Posterior cingulate gyrus (tissue), 11 donors: ENCODE measurements at regions not wholly inside any gene's neighbourhood (a gene's known extent, or its start where the extent isn't known, plus 50 kb on each side); places are given as distances from the start of the nearest gene placed in this dataset.

Experiments
- DNase-seq, 10 donors: peaks; one replicate each; pipeline versions ENCODE4 v3.0.0 to v3.0.0-alpha.2; 2020 to 2021; ENCODE audit warnings: mixed read lengths in 3 of 10
- intact Hi-C: fragments of 100-400 bp; cut with DNase I; formaldehyde crosslinking; loops from one replicate; pipeline ENCODE4 v1.15.1; 2023

GRCh38 chr5:175765858-175766257, 105.5 kb upstream of the CPLX2 start:
- intact Hi-C loops, result no loop called here
- no peak for DNase-seq

DNA sequence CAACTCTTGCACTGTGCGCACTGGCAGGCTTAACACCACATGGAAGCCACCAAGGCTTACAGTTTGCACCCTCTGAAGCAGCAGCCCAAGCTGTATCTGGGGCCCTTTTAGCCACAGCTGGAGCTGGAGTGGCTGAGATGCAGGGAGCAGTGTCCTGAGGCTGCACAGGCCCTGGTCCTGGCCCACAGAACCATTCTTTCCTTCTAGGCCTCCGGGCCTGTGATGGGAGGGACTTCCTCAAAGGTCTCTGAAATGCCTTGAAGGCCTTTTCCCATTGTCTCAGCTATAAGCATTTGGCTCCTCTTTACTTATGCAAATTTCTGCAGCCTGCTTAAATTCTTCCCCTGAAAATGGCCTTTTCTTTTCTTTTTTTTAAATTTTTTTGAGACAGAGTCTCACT, 104.4 kb upstream of the CPLX2 start:
- no peak for DNase-seq
- intact Hi-C loops, result no loop called here

GRCh38 chr5:175772747-175773533, 98.4 kb upstream of the CPLX2 start:
- peak in 2 of 10 donors; percentile 10 to 13 for DNase-seq
- intact Hi-C loops, result no loop called here

- no peak for DNase-seq
- intact Hi-C loops, result no loop called here
Observed at GRCh38 chr5:175773534-175774070, 97.8 kb upstream of the CPLX2 start.

GRCh38 chr5:175775416-175775815, 96.0 kb upstream of the CPLX2 start:
- intact Hi-C loops, result no loop called here
- no peak for DNase-seq

DNA sequence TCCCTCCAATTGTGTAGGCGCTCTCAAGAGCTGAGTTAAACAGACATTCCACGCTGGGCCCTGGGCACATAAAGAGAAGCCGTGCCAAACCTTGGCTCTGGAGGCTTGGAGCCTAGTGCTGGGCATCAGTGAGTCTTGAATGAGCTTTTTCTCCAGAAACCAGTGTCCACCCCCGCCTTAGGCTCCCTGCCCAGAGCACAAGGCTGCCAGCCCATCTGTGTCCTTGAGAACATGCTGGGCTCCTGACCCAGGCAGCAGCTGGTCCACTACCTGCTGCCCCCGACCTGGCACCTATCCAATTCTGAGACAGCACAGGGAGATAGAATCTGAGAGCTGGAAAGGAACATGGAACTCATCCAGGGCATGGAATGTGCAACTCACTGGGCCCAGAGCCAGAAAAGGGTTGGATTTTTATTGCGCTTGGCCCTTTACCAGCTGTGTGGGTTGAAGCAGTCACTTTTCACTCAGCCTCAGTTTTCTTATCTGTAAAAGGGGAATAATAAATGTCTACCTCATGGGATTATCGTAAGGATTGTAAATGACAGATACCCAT, 92.4 kb upstream of the CPLX2 start:
- peak in 9 of 10 donors; percentile 31 to 92 (median 68) for DNase-seq
- intact Hi-C loops, result no loop called here

GRCh38 chr5:175783739-175784138, 87.6 kb upstream of the CPLX2 start:
- DNase-seq, result no peak
- intact Hi-C loops, result no loop called here

DNA sequence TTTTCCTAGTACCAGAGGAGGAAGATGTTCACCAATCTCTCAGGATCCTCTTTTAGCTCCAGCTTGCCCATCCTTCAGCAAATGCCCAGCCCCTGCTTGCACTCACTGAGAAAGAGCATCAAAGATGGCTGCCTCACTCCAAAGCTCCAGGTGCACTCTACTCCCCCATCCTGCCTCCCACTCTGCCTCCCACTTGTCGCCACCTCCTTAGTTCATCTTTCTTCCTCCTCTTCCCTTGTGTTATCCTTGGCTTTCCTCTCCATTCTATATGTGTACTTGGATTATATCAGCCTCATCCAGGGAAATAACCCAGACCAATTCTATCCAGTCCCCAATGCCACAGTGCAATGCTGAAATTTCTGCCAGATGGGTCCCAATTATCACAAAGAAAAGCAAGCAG, 87.1 kb upstream of the CPLX2 start:
- no peak for DNase-seq
- intact Hi-C loops, result no loop called here

DNA sequence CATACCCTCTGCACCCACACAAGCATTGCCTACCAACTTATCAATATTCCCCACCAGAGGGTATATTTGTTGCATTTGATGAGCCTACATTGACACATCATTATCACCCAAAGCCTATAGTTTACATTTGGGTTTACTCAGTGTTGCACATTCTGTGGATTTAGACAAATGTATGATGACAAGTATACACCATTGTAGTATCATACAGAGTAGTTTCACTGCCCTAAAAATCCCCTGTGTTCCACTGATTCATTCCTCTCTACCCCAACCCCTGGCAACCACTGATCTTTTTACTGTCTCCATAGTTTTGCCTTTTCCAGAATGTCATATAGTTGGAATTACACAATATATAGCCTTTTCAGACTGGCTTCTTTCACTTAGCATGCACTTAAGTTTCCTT, 85.7 kb upstream of the CPLX2 start:
- intact Hi-C loops, result no loop called here
- no peak for DNase-seq

DNA sequence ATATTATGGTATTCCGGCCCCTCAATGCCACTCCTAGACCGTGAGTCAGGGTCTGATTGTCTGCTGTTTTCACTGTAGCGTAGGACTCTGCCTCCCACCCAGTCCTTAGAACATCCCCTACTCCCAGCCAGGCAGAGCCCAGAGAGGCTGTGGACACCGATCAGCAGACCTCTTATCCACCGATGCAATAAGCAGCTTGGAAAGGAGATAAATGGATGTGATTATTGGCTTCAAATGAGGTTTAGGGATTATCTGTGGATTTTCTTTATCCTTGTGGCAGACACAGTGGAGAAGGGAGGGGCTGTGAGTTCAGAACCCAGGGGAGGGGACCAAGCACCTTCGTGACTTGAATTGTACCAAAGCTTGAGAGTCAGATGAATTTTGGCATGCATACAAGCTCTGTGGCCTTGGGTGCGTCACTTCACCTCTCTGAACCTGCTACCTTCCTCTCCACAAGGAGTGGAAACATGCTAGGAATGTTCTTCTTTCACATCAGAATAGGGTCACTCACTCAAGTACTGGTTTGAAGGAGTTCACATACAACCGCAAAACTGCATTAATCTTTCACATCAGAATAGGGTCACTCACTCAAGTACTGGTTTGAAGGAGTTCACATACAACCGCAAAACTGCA, 83.1 kb upstream of the CPLX2 start:
- intact Hi-C loops, result no loop called here
- no peak for DNase-seq

GRCh38 chr5:175789670-175790069, 81.7 kb upstream of the CPLX2 start:
- no peak for DNase-seq
- intact Hi-C loops, result no loop called here

- intact Hi-C loops, result no loop called here
- no peak for DNase-seq
Observed at GRCh38 chr5:175790796-175791195, 80.6 kb upstream of the CPLX2 start.

- intact Hi-C loops, result no loop called here
- DNase-seq, result no peak
Observed at GRCh38 chr5:175795959-175796358, 75.4 kb upstream of the CPLX2 start.

GRCh38 chr5:175796536-175797499, 74.6 kb upstream of the CPLX2 start:
- intact Hi-C loops, result no loop called here
- DNase-seq, result peak; percentile 30 to 93 (median 61)

- intact Hi-C loops, result no loop called here
- peak in 8 of 10 donors; percentile 38 to 92 (median 55) for DNase-seq
Observed at GRCh38 chr5:175797521-175798038, 73.8 kb upstream of the CPLX2 start.

DNA sequence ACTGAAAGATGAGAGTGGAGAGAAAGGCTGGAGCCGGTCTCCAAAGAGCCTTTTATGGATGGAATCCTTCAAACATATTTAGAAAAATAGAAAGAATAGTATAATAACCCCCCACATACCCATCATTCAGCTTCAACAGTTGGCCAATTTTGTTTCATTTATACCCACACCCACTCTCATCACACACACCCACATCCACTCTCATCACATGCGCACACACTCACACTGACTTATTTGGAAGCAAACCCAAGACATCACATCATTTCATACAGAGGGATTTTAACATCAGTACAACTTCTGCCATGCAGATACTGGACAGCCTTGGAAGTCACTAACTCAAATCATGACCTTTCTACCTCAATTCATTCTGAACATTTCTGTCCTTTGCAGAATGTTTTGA, 72.8 kb upstream of the CPLX2 start:
- intact Hi-C loops, result no loop called here

DNA sequence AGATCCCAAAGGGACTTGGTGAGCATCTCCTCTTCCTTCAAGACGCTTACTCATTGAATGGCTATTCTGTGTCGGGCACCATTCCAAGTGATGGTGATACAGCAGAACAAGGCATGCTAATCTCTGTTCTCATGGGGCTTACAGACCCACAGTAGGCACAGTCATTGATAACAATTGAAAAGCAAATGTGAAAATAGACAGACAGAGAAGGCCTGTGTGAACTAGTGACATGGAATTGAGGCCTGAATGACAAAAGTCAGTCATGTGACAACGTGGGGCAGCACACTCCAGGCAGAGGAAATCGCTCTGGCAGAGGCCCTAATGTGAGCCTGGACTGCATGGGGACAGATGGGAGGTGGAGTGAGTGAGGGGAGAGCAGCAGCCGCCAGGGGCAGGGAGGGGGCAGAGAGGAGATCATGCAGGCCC, 70.7 kb upstream of the CPLX2 start:
- intact Hi-C loops, result no loop called here
- DNase-seq, result peak in 1 of 10 donors; percentile 23

More for the DNA sequence above, 72.8 kb upstream of the CPLX2 start:
- DNase-seq, result no peak

DNA sequence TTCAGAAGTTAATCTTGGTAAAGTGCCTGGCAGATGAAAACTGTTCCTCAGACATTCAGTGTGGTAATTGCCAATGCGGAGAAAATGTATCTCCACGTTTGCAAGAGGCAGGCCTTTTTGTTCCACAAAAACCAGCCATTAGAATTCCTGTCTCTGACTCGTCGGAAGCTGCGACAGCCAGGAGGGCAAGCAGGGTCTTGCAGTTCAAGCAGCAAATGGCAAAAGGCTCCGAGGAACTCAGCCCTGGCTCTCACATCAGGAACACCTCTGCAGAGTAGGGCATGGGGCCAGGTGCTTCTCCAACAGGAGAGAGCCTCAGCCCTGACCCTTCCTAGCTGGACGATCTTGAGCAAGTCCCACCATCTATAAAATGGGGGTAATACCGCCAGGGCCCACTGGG, 69.0 kb upstream of the CPLX2 start:
- intact Hi-C loops, result no loop called here
- no peak for DNase-seq

DNA sequence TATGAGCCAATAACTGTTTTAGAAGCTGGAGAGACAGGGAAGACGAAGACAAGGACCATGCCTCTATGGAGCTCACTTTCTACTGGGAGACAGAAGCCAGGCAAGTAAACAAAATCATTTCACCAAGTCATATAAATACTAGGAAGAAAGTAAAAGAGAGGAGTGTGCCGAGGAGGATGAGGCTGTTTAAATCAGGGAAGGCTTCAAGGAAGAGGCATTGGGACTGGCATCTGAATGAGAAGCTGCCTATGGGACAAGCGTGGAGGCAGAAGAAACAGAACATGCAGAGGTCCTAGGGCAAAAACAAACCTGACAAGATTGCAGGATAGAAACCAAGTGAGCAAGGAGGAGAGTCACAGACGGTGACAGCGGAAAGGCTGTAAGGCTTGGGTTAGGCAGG, 68.1 kb upstream of the CPLX2 start:
- intact Hi-C loops, result no loop called here
- no peak for DNase-seq
